ENCODE measurements at regions not wholly inside any gene's neighbourhood (a gene's known extent, or its start where the extent isn't known, plus 50 kb on each side); places are given as distances from the start of the nearest gene placed in this dataset.

- TF ChIP-seq CTCF (IDR thresholded peaks at IDR 0.05; ENCODE audit: low read depth, low read length) = no peak
- DNase-seq = no peak
- H3K36me3 ChIP-seq = no peaks in the 10 kb centered on the region
- no peak overlapping the region for H3K4me3 ChIP-seq (ENCODE audit: low read depth, low read length)
- H3K27ac ChIP-seq = no peak overlapping the region
- H3K27me3 ChIP-seq (ENCODE audit: insufficient read depth, low read depth, severe bottlenecking) = no peaks in the 10 kb centered on the region
- H3K9me3 ChIP-seq (ENCODE audit: severe bottlenecking) = no peaks in the 10 kb centered on the region
Measured at GRCh38 chr2:191508738-191509137, 169.2 kb upstream of the NABP1 start.

- H3K27me3 ChIP-seq (ENCODE audit: insufficient read depth, low read depth, severe bottlenecking) = no peaks in the 10 kb centered on the region
- no peak overlapping the region for H3K4me3 ChIP-seq (ENCODE audit: low read depth, low read length)
- TF ChIP-seq CTCF (IDR thresholded peaks at IDR 0.05; ENCODE audit: low read depth, low read length) = no peak
- no peaks in the 10 kb centered on the region for H3K9me3 ChIP-seq (ENCODE audit: severe bottlenecking)
- no peak for DNase-seq
- H3K27ac ChIP-seq = no peak overlapping the region
- no peaks in the 10 kb centered on the region for H3K36me3 ChIP-seq
Measured at GRCh38 chr2:191512216-191512835, 165.6 kb upstream of the NABP1 start.

GRCh38 chr2:191512874-191513273 is 165.1 kb upstream of the NABP1 start:
- no peak for DNase-seq
- Histone ChIP-seq H3K27me3 (ENCODE audit: insufficient read depth, low read depth, severe bottlenecking) (no peaks in the 10 kb centered on the region), H3K4me3 (ENCODE audit: low read depth, low read length) (no peak overlapping the region), H3K9me3 (ENCODE audit: severe bottlenecking) (no peaks in the 10 kb centered on the region), H3K27ac (no peak overlapping the region), H3K36me3 (no peaks in the 10 kb centered on the region)
- TF ChIP-seq CTCF (IDR thresholded peaks at IDR 0.05; ENCODE audit: low read depth, low read length) = no peak

GRCh38 chr2:191514613-191515012 is 163.3 kb upstream of the NABP1 start:
- no peak for TF ChIP-seq CTCF (IDR thresholded peaks at IDR 0.05; ENCODE audit: low read depth, low read length)
- Histone ChIP-seq H3K9me3 (ENCODE audit: severe bottlenecking) (no peaks in the 10 kb centered on the region), H3K4me3 (ENCODE audit: low read depth, low read length) (no peak overlapping the region), H3K36me3 (no peaks in the 10 kb centered on the region), H3K27ac (no peak overlapping the region), H3K27me3 (ENCODE audit: insufficient read depth, low read depth, severe bottlenecking) (no peaks in the 10 kb centered on the region)
- no peak for DNase-seq

- DNase-seq = no peak
- H3K9me3 ChIP-seq (ENCODE audit: severe bottlenecking) = no peaks in the 10 kb centered on the region
- no peaks in the 10 kb centered on the region for H3K27me3 ChIP-seq (ENCODE audit: insufficient read depth, low read depth, severe bottlenecking)
- H3K27ac ChIP-seq = no peak overlapping the region
- no peak overlapping the region for H3K4me3 ChIP-seq (ENCODE audit: low read depth, low read length)
- H3K36me3 ChIP-seq = no peaks in the 10 kb centered on the region
- no peak for TF ChIP-seq CTCF (IDR thresholded peaks at IDR 0.05; ENCODE audit: low read depth, low read length)
Measured at GRCh38 chr2:191515551-191515950, 162.4 kb upstream of the NABP1 start.

GRCh38 chr2:191516260-191516659 is 161.7 kb upstream of the NABP1 start:
- H3K27me3 ChIP-seq (ENCODE audit: insufficient read depth, low read depth, severe bottlenecking) = no peaks in the 10 kb centered on the region
- TF ChIP-seq CTCF (IDR thresholded peaks at IDR 0.05; ENCODE audit: low read depth, low read length) = no peak
- no peak overlapping the region for H3K27ac ChIP-seq
- H3K36me3 ChIP-seq = no peaks in the 10 kb centered on the region
- H3K4me3 ChIP-seq (ENCODE audit: low read depth, low read length) = no peak overlapping the region
- no peak for DNase-seq
- H3K9me3 ChIP-seq (ENCODE audit: severe bottlenecking) = no peaks in the 10 kb centered on the region

Data from WERI-Rb-1 (cell line).